ENCODE measurements at regions not wholly inside any gene's neighbourhood (a gene's known extent, or its start where the extent isn't known, plus 50 kb on each side); places are given as distances from the start of the nearest gene placed in this dataset.

- TF ChIP-seq CTCF (conservative IDR thresholded peaks at IDR 0.05; ENCODE audit: low read depth, low read length) (no peak), EZH2 (IDR thresholded peaks at IDR 0.05; ENCODE audit: borderline replicate concordance, low read depth, low read length, poor library complexity, severe bottlenecking) (no peak)
Observed at GRCh38 chr3:110620118-110620517, 451.5 kb upstream of the NECTIN3 start.

All from A673 (cell line).